Cerebellar cortex (tissue), 1 donor: ENCODE measurements at regions not wholly inside any gene's neighbourhood (a gene's known extent, or its start where the extent isn't known, plus 50 kb on each side); places are given as distances from the start of the nearest gene placed in this dataset.
"Not testable (repeated sequence)": the region's sequence is repeated elsewhere in the genome, so short reads cannot be mapped to it uniquely, and the experiment has no call there.

Experiments used
- DNase-seq: peaks from one replicate; pipeline ENCODE4 v3.0.0-alpha.2; 2015; ENCODE audit warnings: low spot score

DNA sequence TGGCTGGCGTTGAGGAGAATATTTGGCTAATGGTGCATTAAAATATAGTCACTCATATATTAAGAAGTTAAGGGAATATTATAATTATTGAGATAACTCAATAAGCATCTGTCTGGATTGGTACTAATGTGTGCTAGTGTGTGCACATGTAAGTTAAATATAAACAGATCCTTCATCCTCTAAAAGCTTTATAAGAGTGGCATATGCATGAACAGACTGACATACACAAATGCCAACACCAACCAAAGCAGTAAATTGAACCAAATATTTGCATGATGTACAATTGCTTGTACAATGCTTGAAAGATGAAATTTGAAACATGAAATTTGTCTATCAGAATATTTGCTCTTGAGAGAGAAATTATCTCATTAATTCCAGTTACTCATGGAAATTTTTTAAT lies 344.9 kb downstream of the ADGRL2 start:
- DNase-seq: no peak

DNA sequence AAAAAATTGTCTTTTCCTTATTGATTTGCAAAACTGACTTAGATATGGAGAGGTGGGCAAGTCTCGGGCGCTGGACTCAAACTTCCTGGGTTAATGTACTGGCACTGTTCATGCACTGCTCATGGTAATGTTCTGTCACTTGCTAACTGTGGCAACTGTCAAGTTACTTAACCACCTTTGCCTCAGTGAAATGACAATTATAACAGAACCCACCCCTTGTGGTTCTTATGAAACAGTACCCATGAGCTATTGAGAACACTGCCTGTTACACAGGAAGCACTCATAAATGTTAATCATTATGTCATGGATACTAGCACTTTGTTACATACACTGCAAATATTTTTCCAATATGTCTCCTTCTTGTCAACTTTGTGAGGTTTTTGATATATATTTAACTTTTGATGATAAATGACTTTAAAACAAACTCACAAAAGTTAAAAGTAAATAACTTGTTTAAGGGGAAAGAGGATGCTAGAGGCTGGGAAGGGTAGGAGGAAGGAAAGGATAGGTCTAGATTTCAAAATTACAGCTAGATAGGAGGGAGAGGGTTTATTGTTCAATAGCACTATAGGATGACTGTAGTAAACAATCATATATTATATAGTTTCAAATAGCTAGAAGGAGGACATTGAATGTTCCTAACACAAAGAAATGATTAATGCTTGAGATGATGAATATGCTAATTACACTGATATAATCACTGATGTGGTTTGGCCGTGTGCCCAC lies 342.5 kb downstream of the ADGRL2 start:
- DNase-seq: no peak

DNA sequence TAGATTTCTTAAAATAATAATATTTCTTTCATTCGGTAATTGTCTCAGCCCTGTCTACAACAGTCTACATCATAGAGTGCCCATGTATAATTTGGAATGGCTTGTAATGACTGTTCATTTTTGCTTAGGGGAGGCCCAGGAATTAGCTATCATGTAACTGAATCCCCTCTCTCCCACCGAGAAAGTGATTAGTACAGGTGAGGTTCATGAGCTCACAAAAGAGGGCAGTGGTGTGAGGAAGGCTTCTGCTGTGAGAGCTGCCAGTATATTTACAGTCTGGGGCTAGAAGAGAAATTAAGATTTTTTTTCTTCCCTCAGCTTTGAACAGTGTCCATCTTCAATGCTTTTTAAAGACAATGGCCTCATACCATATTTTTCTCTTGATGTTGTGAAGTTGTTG lies 340.7 kb downstream of the ADGRL2 start:
- DNase-seq: no peak

DNA sequence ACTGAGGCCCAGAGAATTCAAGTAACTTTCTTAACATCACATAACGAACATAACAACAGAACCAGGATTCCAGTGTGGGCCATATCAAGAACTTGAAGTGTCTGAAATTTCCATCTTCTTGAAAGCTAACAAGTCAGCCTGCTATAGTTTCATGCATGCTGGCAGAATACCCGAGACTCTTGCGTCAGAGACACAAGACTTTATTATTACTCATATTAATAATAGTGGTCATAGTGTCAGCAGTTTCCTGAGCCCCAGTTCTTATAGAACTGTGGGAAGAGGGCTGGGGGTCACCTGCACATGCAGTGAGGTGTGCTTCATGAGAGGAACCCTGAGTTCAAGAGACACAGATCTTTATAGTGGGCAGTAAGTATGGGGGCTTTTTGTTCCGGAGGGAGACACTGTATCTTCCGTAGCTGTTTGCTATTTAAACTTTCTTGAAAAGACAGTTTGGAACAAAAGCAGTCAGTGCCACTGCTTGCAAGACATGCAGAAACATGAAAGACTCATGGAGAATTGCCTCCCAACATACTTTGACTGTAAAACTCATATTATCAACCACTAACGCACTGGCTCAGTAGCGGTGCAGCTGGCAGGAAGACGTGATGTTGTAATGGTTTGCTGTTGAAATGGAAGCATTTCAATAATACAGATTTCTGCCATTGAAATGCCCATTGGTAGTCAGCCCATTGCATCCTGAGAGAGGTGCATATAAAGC lies 339.2 kb downstream of the ADGRL2 start:
- DNase-seq: no peak

DNA sequence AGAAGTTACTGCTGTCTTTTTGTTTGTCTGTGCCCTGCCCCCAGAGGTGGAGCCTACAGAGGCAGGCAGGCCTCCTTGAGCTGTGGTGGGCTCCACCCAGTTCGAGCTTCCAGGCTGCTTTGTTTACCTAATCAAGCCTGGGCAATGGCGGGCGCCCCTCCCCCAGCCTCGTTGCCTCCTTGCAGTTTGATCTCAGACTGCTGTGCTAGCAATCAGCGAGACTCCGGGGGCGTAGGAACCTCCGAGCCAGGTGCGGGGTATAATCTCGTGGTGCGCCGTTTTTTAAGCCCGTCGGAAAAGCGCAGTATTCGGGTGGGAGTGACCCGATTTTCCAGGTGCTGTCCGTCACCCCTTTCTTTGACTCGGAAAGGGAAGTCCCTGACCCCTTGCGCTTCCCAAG lies 335.6 kb downstream of the ADGRL2 start:
- DNase-seq: not testable (repeated sequence)

DNA sequence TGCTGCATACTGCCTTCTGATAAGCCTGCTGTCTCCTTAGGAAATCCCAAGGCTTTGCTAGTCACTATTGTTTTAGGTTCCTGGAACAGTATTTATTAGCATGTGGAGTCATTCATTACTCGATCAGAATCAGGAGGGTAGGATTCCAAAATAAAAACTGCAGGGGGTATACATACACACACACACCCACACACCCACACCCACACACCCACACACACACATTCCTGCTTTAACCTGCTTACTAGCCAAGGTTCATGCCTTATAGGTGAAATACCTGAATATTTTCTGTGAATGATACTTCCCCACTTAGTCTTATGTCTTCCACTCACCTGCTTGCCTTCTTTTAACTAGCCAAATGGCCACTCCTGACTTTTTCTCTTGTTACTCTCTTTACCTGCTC lies 325.1 kb downstream of the ADGRL2 start:
- no peak for DNase-seq

DNA sequence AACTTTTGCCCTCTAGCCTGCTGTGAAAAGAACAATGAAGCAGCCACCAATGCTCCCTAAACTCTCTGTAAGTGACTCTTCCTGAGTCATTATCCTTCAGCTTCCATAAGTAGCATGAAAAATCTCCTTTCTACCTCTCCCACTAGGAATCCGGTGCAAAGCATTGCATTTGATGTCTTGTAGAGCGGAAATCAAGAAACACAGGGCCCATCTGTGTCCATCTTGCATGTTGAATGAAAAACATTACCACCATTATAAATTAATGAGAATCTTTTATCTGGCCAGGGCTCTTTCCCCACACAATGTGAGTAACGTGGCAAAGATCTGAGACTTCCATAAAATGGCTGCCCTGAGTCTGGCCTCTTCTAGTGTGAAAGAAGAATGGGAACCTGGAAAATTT lies 324.4 kb downstream of the ADGRL2 start:
- no peak for DNase-seq

DNA sequence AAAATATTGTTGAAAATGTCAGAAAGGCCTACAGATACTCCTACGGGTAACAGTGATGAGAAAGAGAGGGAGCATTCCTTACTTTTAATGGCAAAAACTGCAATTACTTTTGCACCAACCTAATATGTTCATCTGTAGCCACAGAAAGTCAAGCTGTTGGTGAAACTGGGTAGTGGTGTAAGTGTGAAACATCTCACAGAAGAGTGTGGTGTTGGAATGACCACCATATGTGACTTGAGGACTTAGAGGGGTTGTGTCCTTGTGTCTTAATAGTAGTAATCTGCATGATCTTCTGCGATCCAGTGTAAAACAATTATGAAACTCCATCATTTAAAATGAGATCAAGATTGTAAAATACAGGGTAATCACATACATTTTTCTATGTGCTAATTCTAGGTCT lies 320.7 kb downstream of the ADGRL2 start:
- DNase-seq: no peak

DNA sequence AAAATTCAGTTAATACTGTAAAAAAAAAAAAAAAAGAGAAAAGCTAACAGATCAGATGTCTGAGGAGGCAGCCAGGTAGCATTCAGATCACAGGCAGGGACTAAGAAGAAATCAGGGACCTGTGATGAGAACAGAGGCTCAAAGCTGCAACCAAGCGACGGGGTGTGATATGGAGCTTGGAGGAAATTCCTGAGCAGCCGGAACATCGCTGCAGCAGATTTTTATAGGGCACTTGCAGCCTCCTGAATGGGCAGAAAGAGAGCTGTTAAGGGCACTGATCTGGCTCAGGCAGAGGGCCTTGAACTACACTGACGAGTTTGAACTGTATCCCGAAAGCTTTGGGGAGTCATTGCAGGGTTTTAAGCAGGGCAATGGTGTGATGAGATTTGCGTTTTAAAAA lies 315.4 kb downstream of the ADGRL2 start:
- no peak for DNase-seq

DNA sequence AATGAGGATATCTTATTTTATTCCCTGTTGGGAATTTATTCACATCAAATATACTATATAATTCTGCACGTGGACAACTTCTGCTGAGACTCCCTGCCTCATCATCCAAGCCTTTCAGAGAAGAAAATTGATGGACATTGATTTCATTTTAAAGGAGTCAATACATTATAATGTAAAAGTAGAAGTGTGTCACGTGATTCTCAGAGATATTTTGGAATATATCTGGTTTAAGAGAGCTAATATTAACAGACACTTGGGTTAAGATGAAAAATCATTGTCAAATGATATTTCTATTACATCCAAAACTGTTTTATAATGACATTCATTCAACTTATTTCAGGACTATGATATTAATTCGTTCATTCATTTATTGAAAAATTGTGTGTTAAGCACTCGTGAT lies 314.2 kb downstream of the ADGRL2 start:
- DNase-seq: no peak

DNA sequence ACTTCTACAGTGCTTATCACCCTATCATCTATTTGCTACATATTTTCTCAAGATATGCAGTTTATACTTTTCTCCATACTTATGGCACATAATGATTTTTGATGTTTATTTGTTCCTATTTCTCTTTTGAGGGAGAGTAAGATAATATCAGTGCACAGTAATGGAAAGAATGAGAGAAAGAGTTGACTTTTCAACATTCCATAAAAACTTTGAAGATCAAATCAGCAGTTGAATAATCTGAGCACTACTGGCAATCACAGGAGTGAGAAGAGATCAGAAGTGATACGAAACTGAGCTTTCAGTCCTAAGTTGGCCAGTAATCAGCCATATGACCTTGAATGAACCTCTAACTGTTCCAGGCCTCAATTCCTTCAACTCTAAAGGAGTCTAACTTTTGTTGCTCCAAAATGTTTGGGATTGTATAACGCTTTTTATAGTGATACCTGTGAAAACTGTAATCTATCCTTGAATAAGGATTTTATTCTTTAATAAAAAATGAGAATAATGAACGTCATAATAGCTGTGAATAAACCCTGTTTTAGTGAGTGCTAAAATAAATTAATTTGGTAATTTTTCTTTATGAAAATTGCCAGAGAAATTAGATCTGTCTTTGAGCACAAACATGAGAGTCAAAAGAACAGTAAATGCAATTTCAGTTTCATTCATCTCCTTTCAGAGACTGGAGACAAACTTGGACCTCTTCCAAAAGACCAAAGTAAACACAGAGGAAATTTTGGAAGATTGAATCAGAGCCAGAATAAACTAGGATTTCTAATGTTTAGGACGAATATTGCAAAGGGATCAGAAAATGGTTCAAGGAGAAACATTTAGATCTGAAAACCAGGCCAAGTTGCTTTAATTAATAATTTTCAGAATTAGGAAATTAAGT lies 309.9 kb downstream of the ADGRL2 start:
- DNase-seq: no peak

DNA sequence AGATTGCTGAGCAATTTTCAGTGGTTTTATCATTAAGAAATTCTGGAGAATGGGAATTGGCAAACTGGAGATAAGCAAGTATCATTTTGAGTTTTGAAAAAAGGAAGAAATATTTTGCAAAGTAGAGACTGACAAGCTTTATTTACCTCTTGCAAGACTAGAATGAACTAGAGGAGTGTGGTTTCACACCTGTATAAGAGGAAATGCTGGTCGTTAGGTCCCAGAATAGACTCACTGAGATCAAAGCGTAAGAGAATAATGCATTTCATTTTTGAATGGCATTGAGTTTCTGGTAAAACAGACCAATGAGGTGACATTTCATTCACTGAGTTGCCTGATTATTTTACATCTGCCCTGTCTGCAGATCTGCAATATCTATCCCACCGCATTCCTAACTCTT lies 308.1 kb downstream of the ADGRL2 start:
- no peak for DNase-seq

DNA sequence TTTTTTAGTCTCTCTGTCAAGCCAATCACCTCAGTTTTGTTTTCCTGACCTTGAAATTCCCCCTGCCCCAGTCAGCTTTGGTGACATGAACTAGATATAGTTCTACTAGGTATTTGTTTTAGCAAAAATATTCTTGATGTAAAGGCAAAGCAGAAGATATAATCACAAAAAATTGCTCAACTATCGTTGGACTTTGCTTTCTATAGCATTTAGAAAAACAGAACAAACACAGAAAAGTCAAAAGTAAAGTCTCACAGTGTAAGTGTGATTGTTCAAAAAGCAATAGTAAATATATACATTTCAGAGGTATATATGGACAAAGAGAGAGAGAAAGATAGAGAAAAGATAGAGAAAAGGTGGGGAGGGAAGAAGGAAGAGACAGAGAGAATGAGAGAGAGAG lies 305.9 kb downstream of the ADGRL2 start:
- DNase-seq: no peak

DNA sequence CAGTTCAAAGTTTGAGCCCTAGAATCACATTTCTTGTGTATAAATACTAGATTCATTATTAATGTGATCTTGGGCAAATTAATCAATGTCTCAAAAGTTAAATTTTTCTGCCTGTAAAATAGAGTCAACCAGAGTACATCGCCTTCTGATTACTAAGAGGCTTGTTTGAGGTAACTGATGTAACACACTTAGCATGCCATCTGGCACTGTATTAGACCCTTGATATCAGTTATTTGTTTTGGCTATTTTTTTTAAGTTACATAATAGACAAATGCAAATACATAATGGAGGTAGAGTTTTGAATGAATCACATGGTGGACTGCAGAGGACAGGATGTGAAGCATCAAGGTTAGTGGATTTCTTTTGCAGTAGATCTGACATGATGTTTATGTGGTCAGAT lies 298.4 kb downstream of the ADGRL2 start:
- DNase-seq: no peak

DNA sequence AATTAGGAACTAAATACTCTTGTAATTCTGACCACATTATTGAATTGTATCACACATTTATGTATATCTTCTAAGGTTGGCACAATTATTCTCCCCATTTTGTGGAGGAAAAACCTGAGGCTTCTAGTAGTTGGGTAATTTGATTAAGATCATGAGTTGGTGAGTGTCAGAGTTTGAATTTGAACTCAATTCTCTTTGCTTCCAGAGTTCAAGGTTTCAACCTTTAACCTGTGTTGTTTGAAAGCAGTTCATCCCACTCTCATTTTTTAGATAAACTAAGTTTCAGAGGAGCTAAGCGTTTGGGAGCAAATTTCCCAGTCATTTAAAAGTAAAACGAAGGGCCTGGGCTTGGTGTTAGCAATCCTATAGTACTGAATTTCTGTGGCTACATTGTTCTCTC lies 293.4 kb downstream of the ADGRL2 start:
- no peak for DNase-seq

DNA sequence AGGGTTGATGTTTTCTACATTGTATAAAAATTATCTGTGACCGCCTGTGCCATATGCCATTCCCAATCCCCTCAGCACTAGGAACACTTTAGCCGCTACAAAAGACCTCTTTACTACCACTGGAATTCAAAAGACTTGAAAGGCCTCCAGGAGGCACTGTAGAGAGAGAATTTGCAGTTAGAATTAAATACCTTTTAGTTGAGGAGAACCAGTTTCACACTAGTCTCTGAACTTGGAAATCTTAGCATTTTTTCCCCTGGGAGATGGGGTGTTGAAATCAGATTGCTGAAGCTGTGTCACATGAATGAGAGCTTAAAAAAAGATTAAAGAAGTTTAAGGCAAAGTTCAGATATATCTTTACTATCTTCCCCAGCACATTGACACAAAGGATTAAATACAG lies 291.0 kb downstream of the ADGRL2 start:
- no peak for DNase-seq

DNA sequence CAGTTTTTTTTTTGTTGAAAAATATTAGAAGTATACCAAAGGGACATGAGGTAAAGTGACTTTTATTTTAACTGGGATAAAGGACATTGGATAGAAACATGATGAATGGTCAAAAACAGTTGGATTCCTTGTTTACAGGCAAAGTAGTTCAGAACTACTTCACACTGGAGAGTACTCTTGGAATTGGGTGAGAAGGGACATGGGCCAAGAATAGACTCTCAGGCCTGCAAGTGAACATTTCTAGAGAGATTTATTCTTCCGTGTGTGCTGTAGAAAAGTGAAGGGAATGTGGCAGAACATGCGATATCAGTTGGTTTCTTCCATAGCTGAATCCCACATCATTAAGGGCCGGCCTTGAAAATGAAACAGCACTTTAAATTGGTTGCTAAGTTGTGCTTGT lies 290.5 kb downstream of the ADGRL2 start:
- no peak for DNase-seq

DNA sequence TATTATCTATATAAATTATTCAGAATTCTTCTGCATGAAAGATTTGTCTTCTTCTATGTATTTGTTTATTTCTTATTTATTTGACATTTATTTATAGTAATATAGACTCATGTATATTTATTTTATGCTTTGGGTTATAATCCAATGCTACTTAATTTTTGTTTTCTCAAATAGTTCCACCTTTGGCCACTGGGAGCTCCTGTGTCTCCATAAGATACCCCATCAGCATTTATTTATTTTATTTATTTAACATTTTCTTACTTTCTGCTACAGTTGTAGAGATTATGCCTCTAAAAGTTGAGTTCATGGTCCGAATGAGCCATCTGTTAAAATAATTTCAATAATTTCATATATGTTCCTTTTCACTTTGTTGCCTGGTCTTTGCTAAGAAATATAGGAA lies 289.4 kb downstream of the ADGRL2 start:
- no peak for DNase-seq

DNA sequence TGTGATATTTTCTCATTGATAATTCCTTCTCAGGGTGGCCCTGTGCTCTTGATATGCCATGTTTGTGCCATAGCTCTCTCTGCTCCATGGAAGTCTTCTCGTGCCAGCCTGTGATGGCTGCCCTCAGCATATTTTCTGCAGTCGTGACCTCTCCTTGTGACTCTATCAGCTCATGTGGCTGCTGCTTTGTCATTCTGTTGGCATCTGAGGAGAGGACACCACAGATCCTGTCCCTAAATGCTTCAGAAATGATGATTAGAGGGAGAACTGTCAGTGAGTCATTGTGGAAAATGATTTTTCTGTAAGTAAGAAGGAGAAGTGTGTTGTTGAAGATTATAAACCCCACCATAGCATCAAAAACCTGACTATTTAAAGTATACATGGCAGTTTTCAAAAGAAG lies 286.0 kb downstream of the ADGRL2 start:
- no peak for DNase-seq

DNA sequence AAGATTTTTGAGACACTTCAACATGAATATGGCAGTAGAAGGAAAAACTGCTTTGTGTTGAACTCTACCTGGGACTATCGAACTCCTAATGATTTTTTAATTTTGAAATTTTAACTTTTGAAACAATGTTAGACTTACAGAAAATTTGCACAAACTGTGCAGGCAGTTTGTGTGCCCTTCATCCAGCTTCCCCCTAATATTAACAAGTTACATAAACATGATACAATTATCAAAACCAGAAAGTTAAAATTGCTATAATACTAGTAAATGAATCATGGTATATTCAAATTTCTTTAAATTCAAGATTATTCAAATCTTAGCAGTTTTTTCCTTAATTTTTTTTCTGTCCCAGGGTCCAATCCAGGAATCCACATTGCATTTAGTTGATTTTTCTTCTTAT lies 278.9 kb downstream of the ADGRL2 start:
- no peak for DNase-seq

DNA sequence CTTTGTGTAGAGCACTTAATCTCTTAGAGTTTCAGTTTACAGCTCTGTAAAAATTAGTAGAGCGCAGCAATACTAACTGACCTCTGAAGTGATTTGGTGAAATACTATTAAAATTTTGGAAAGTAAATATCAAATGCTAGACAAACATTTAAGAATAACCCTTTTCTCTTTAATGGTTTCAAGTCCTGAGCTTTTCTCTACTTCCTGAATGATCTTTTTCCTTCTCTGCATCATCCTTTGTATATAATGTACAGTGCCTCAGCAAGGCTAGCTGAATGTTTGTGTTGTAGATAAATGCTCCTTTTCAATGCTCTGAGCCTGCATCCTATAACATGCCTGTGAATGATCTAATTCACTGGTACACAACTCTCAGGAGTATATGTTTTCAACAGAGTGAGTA lies 272.9 kb downstream of the ADGRL2 start:
- no peak for DNase-seq

DNA sequence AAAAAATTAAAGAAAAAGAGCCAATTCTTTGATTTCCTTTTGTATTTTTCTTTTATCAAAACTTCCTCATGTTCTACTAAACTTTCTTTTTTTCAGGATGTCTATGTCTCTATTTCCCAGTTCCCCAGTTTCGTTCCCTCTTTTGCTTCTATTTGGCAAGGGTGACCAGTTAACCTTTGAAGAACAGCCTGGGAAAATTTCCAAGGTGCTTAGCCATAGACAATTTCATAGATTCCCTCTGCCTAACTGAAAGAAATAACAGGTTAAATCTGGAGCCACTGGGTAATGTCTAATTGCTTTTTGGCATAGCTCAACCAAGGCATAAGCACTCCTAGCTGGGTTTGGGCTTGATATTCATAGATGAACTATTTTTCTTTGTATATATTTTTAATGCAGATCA lies 272.3 kb downstream of the ADGRL2 start:
- DNase-seq: no peak

DNA sequence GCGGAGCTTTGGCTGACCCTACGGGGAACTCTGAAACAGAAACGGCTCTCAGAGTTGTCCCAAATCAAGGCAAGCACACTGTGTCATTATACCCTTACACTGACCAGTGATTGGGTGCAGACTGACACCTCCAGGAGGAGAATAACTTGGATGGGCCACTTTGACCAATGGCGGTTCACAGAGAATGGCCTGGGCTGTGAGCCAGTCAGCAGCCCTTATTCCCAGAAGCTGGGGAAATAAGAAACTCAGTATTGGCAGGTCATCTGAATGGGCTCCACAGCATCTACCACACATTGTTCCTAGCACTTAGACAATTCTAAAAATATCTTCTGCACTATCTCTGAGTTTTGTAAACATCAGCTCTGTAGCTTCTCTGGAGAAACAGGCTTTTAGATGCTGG lies 265.2 kb downstream of the ADGRL2 start:
- no peak for DNase-seq
